Duodenal mucosa (tissue), 2 donors: ENCODE measurements at regions not wholly inside any gene's neighbourhood (a gene's known extent, or its start where the extent isn't known, plus 50 kb on each side); places are given as distances from the start of the nearest gene placed in this dataset.

ENCODE experiments used
- H3K27ac ChIP-seq: one replicate; pipeline ENCODE4 v1.7.0; 2013; ENCODE audit warnings: low read depth, low read length
- H3K27me3 ChIP-seq, 2 donors: one replicate each; pipeline ENCODE4 v1.7.0; 2013; ENCODE audit warnings: low read length in 2 of 2, control low read depth in 1 of 2; ENCODE audit not compliant: insufficient read depth in 2 of 2, control insufficient read depth in 1 of 2
- H3K36me3 ChIP-seq, 2 donors: one replicate each; pipeline ENCODE4 v1.7.0; 2013; ENCODE audit warnings: low read length in 2 of 2, control low read depth in 1 of 2; ENCODE audit not compliant: insufficient read depth in 2 of 2, control insufficient read depth in 1 of 2
- H3K4me1 ChIP-seq, 2 donors: one replicate each; pipeline ENCODE4 v1.7.0; 2013; ENCODE audit warnings: low read length in 2 of 2, control low read depth in 1 of 2; ENCODE audit not compliant: insufficient read depth in 2 of 2, control insufficient read depth in 1 of 2
- H3K4me3 ChIP-seq, 2 donors: one replicate each; pipeline ENCODE4 v1.7.0; 2013; ENCODE audit warnings: low read length in 2 of 2, low read depth in 1 of 2
- H3K9ac ChIP-seq, 2 donors: one replicate each; pipeline ENCODE4 v1.7.0; 2013; ENCODE audit warnings: low read length in 2 of 2, low read depth in 1 of 2
- H3K9me3 ChIP-seq, 2 donors: one replicate each; pipeline ENCODE4 v1.7.0; 2013; ENCODE audit warnings: low read length in 2 of 2, control low read depth in 1 of 2; ENCODE audit not compliant: control insufficient read depth in 1 of 2

DNA sequence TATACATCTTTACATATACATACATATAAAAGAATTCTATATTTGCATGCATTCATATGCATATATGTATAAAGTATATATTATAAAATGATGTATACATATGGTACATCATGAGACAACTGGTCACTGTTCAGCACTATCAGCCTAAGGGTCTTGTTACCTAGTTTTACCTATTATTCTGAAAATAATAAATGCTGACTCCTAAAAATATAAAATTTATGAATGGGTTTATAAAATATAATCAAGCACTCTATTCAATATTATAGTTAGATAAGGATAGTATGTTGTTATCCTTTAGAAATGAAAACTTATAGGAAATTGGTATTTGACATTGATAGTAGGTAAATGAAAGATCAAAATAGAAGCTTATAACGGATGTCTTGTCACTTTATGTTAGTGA is 324.2 kb downstream of the GBA3 start:
- H3K27me3 ChIP-seq: no peaks in the 10 kb centered on the region
- H3K36me3 ChIP-seq: no peaks in the 10 kb centered on the region
- no peak overlapping the region for H3K9ac ChIP-seq
- H3K4me1 ChIP-seq: no peaks in the 10 kb centered on the region
- H3K27ac ChIP-seq: no peak overlapping the region
- no peaks in the 10 kb centered on the region for H3K9me3 ChIP-seq
- no peak overlapping the region for H3K4me3 ChIP-seq

GRCh38 chr4:23015821-23016220 is 323.1 kb downstream of the GBA3 start:
- Histone ChIP-seq H3K4me1 (no peaks in the 10 kb centered on the region), H3K9ac (no peak overlapping the region), H3K9me3 (no peaks in the 10 kb centered on the region), H3K27ac (no peak overlapping the region), H3K36me3 (no peaks in the 10 kb centered on the region), H3K27me3 (no peaks in the 10 kb centered on the region), H3K4me3 (no peak overlapping the region)

- H3K9me3 ChIP-seq: peaks cover 0 to 7% of the 10 kb centered on the region in 2 donors
- no peaks in the 10 kb centered on the region for H3K27me3 ChIP-seq
- no peak overlapping the region for H3K4me3 ChIP-seq
- H3K9ac ChIP-seq: no peak overlapping the region
- H3K27ac ChIP-seq: no peak overlapping the region
- no peaks in the 10 kb centered on the region for H3K4me1 ChIP-seq
- no peaks in the 10 kb centered on the region for H3K36me3 ChIP-seq
These were observed 316.4 kb downstream of the GBA3 start for GRCh38 chr4:23009093-23009492.

DNA sequence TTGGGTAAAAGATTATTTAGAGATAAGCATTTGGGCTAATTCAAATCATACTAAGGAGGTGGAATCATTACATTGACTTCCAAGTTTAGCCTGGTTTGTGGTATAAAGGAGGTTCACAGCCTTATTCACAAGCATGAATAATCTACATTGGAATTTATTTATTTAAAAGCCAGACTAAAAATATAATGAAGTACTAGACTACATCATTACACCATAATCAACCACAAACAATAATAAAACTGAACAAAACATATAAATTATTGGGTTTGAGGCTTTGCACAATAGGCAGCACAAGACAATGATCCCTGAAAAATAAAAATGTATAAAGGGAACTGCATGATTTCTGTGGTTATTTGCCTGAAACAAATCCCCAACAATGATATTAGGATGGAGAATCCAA is 314.0 kb downstream of the GBA3 start:
- no peak overlapping the region for H3K4me3 ChIP-seq
- H3K4me1 ChIP-seq: no peaks in the 10 kb centered on the region
- H3K27me3 ChIP-seq: no peaks in the 10 kb centered on the region
- H3K9me3 ChIP-seq: peaks cover 0 to 7% of the 10 kb centered on the region in 2 donors
- no peaks in the 10 kb centered on the region for H3K36me3 ChIP-seq
- no peak overlapping the region for H3K9ac ChIP-seq
- H3K27ac ChIP-seq: no peak overlapping the region

- H3K4me3 ChIP-seq: no peak overlapping the region
- H3K4me1 ChIP-seq: no peaks in the 10 kb centered on the region
- peaks cover 0 to 7% of the 10 kb centered on the region in 2 donors for H3K9me3 ChIP-seq
- no peak overlapping the region for H3K27ac ChIP-seq
- H3K27me3 ChIP-seq: no peaks in the 10 kb centered on the region
- H3K9ac ChIP-seq: no peak overlapping the region
- H3K36me3 ChIP-seq: no peaks in the 10 kb centered on the region
These were observed 313.0 kb downstream of the GBA3 start for GRCh38 chr4:23005691-23006090.

- Histone ChIP-seq H3K4me3 (no peak overlapping the region), H3K9ac (no peak overlapping the region)
These were observed 308.7 kb downstream of the GBA3 start for GRCh38 chr4:23001478-23001877.

GRCh38 chr4:22999419-22999818 is 306.7 kb downstream of the GBA3 start:
- Histone ChIP-seq H3K36me3 (no peaks in the 10 kb centered on the region), H3K27me3 (no peaks in the 10 kb centered on the region), H3K4me1 (no peaks in the 10 kb centered on the region), H3K27ac (no peak overlapping the region), H3K9me3 (no peaks in the 10 kb centered on the region), H3K4me3 (no peak overlapping the region), H3K9ac (no peak overlapping the region)

More at GRCh38 chr4:23001478-23001877, 308.7 kb downstream of the GBA3 start:
- Histone ChIP-seq H3K27me3 (no peaks in the 10 kb centered on the region), H3K9me3 (no peaks in the 10 kb centered on the region), H3K36me3 (no peaks in the 10 kb centered on the region), H3K27ac (no peak overlapping the region), H3K4me1 (no peaks in the 10 kb centered on the region)

GRCh38 chr4:22997358-22998224 is 304.9 kb downstream of the GBA3 start:
- Histone ChIP-seq H3K4me3 (no peak overlapping the region), H3K9me3 (no peaks in the 10 kb centered on the region), H3K27me3 (no peaks in the 10 kb centered on the region), H3K9ac (no peak overlapping the region), H3K4me1 (no peaks in the 10 kb centered on the region), H3K36me3 (no peaks in the 10 kb centered on the region), H3K27ac (no peak overlapping the region)

GRCh38 chr4:22991576-22991975 is 298.8 kb downstream of the GBA3 start:
- Histone ChIP-seq H3K4me3 (no peak overlapping the region), H3K27me3 (no peaks in the 10 kb centered on the region), H3K27ac (no peak overlapping the region), H3K9me3 (no peaks in the 10 kb centered on the region), H3K9ac (no peak overlapping the region), H3K36me3 (no peaks in the 10 kb centered on the region), H3K4me1 (no peaks in the 10 kb centered on the region)

DNA sequence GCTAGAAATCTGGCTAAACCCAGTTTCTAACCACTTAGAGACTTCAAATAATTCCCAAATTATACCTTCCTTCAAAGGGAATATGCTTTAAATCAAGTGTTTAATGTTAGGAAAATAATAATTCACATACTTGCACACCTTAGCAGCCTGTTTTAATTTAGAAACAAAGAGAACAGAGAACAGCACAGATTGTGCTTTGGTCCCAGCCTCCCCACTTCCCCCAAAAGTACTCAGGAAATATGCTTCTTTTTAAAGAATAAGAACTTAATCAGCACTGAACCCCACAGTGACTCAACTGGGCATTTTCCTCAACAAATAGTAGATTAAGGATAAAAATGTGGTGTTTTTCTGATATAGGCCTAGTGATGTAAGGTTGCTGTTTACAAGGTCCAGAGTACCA is 295.8 kb downstream of the GBA3 start:
- H3K27ac ChIP-seq: no peak overlapping the region
- no peaks in the 10 kb centered on the region for H3K36me3 ChIP-seq
- H3K27me3 ChIP-seq: no peaks in the 10 kb centered on the region
- H3K9me3 ChIP-seq: peaks cover 0 to 2% of the 10 kb centered on the region in 2 donors
- no peaks in the 10 kb centered on the region for H3K4me1 ChIP-seq
- no peak overlapping the region for H3K4me3 ChIP-seq
- no peak overlapping the region for H3K9ac ChIP-seq
